ENCODE measurements at regions not wholly inside any gene's neighbourhood (a gene's known extent, or its start where the extent isn't known, plus 50 kb on each side); places are given as distances from the start of the nearest gene placed in this dataset.

GRCh38 chr10:31635009-31635408 is 293.6 kb downstream of the ARHGAP12 start:
- TF ChIP-seq, protein P1, sequence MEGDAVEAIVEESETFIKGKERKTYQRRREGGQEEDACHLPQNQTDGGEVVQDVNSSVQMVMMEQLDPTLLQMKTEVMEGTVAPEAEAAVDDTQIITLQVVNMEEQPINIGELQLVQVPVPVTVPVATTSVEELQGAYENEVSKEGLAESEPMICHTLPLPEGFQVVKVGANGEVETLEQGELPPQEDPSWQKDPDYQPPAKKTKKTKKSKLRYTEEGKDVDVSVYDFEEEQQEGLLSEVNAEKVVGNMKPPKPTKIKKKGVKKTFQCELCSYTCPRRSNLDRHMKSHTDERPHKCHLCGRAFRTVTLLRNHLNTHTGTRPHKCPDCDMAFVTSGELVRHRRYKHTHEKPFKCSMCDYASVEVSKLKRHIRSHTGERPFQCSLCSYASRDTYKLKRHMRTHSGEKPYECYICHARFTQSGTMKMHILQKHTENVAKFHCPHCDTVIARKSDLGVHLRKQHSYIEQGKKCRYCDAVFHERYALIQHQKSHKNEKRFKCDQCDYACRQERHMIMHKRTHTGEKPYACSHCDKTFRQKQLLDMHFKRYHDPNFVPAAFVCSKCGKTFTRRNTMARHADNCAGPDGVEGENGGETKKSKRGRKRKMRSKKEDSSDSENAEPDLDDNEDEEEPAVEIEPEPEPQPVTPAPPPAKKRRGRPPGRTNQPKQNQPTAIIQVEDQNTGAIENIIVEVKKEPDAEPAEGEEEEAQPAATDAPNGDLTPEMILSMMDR (IDR thresholded peaks at IDR 0.05; ENCODE audit: insufficient read depth, low read depth, low read length) = no peak
- TF ChIP-seq EZH2 (IDR thresholded peaks at IDR 0.05; ENCODE audit: insufficient read depth, low read length) = no peak

Measured in astrocyte (in vitro differentiated cells and primary cell).